Stomach (tissue), 8 donors: ENCODE measurements at regions not wholly inside any gene's neighbourhood (a gene's known extent, or its start where the extent isn't known, plus 50 kb on each side); places are given as distances from the start of the nearest gene placed in this dataset.

Experiments used
- DNase-seq, 2 donors: peaks; one replicate each; pipeline versions ENCODE4 v3.0.0 to v3.0.0-alpha.2; 2013 to 2019
- H3K27ac ChIP-seq, 5 donors: fragments of 200-600 bp in 4 of 5; sonication (generic) in 4 of 5; one replicate each; pipeline ENCODE4 v1.5.1; 2013 to 2019; ENCODE audit warnings: mild to moderate bottlenecking in 1 of 5, moderate library complexity in 1 of 5
- H3K27me3 ChIP-seq, 3 donors: fragments of 200-600 bp; sonication (generic); one replicate each; pipeline ENCODE4 v1.5.1; 2017 to 2019; ENCODE audit warnings: mixed run types in 1 of 3
- H3K36me3 ChIP-seq, 4 donors: fragments of 200-600 bp; sonication (generic); 1 replicate in 3 of 4; 2 replicates in 1 of 4; pipeline ENCODE4 v1.5.1; 2016 to 2019
- H3K4me1 ChIP-seq, 4 donors: fragments of 200-600 bp; sonication (generic); one replicate each; pipeline ENCODE4 v1.5.1; 2016 to 2019
- H3K4me3 ChIP-seq, 4 donors: fragments of 200-600 bp; sonication (generic) in 3 of 4; one replicate each; pipeline ENCODE4 v1.5.1; 2016 to 2019; ENCODE audit warnings: mild to moderate bottlenecking in 1 of 4
- H3K9me3 ChIP-seq, 4 donors: fragments of 200-600 bp; sonication (generic); one replicate each; pipeline ENCODE4 v1.5.1; 2016 to 2019
- CTCF ChIP-seq, 7 experiments: fragments of 450-650 bp in 4 of 7; fragments of 200-600 bp in 3 of 7; sonication (generic) in 3 of 7; IDR thresholded peaks; one replicate each; pipeline ENCODE4 v1.5.1; 2016 to 2019; ENCODE audit warnings: antibody characterized with exemption in 7 of 7, control low read depth in 2 of 7, mild to moderate bottlenecking in 1 of 7
- EP300 ChIP-seq: sonication (generic); formaldehyde crosslinking; IDR thresholded peaks from one replicate; pipeline ENCODE4 v1.6.1; 2017; ENCODE audit warnings: antibody characterized with exemption
- POLR2A ChIP-seq, 4 donors: fragments of 450-650 bp; IDR thresholded peaks; one replicate each; pipeline ENCODE4 v1.6.1; 2016; ENCODE audit warnings: antibody characterized with exemption in 4 of 4, control low read depth in 2 of 4, mild to moderate bottlenecking in 1 of 4, moderate library complexity in 1 of 4
- POLR2AphosphoS5 ChIP-seq, 3 donors: sonication (generic); formaldehyde crosslinking; IDR thresholded peaks; one replicate each; pipeline ENCODE4 v1.6.1; 2016; ENCODE audit warnings: antibody characterized with exemption in 3 of 3
- WGBS, 5 donors: extraction: QIAGEN DNeasy Blood & Tissue Kit in 3 of 5; methylation state at CpG; one replicate each; pipeline versions ENCODE4 v1.1.5 to v1.1.7; 2013 to 2018; 5-methylcytosine and 5-hydroxymethylcytosine counted together
- intact Hi-C: fragments of 100-400 bp; cut with DNase I; formaldehyde crosslinking; loops from one replicate; pipeline ENCODE4 v1.15.1; 2023; ENCODE audit warnings: low total_unique reads
- donor health status: healthy with polysubstance abuse.
- donor health status: Bipolar disorder and iron deficiency.
- donor health status: healthy.

DNA sequence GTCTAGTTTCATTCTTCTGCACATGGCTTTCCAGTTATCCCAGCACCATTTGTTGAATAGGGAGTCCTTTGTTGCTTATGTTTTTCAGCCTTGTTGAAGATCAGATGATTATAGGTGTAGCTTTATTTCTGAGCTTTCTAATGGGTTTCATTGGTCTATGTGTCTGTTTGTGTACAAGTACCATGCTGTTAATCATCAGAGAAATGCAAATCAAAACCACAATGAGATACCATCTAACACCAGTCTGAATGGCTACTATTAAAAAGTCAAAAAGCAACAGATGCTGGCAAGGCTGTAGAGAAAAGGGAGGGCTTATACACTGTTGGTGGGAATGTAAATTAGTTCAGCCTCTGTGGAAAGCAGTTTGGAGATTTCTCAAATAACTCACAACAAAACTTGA is 321.5 kb upstream of the PTBP2 start:
- Histone ChIP-seq H3K27me3 (no peaks in the 10 kb centered on the region), H3K27ac (no peak overlapping the region), H3K4me3 (no peak overlapping the region), H3K36me3 (no peaks in the 10 kb centered on the region), H3K9me3 (no peaks in the 10 kb centered on the region), H3K4me1 (no peaks in the 10 kb centered on the region)
- intact Hi-C loops = no loop called here
- DNase-seq = no peak
- TF ChIP-seq POLR2AphosphoS5 (IDR thresholded peaks at IDR 0.05) (no peak), CTCF (IDR thresholded peaks at IDR 0.05) (no peak), POLR2A (IDR thresholded peaks at IDR 0.05) (no peak), EP300 (no peak)

DNA sequence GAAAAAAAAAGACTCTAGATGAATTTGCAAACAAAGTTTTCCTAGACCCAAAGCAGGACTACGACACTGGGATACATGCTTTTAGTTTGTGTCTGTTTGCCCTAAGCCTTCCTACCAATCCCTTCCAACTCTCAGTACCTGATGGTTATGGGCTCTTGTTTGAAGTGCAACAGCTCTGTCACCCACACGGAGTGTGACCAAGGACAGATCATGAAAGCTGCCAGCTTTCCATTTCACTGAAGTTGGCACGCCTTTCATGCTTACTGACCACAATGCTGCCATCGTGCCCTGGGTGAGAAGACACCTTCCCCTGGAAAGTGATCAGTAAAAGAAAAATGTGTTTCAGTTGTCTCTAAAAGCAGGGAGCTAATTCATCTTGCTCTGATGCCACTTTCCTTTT is 312.5 kb upstream of the PTBP2 start:
- TF ChIP-seq POLR2AphosphoS5 (IDR thresholded peaks at IDR 0.05) (no peak), EP300 (no peak), POLR2A (IDR thresholded peaks at IDR 0.05) (no peak), CTCF (IDR thresholded peaks at IDR 0.05) (no peak)
- no peak for DNase-seq
- intact Hi-C loops = no loop called here
- no peaks in the 10 kb centered on the region for H3K4me1 ChIP-seq
- WGBS, 5 donors = 58 to 81% (median 69%) methylated on average over 4 of the region's 4 CpGs
- no peak overlapping the region for H3K27ac ChIP-seq
- H3K9me3 ChIP-seq = no peaks in the 10 kb centered on the region
- no peaks in the 10 kb centered on the region for H3K27me3 ChIP-seq
- no peak overlapping the region for H3K4me3 ChIP-seq
- no peaks in the 10 kb centered on the region for H3K36me3 ChIP-seq

GRCh38 chr1:96409689-96410088 is 311.9 kb upstream of the PTBP2 start:
- no peak for DNase-seq
- no peaks in the 10 kb centered on the region for H3K36me3 ChIP-seq
- no peak overlapping the region for H3K4me3 ChIP-seq
- 79 to 88% (median 82%) methylated on average over 3 of the region's 3 CpGs for WGBS, 5 donors
- H3K4me1 ChIP-seq = no peaks in the 10 kb centered on the region
- intact Hi-C loops = no loop called here
- no peak overlapping the region for H3K27ac ChIP-seq
- no peaks in the 10 kb centered on the region for H3K9me3 ChIP-seq
- no peaks in the 10 kb centered on the region for H3K27me3 ChIP-seq
- TF ChIP-seq POLR2A (IDR thresholded peaks at IDR 0.05) = no peak
- no peak for TF ChIP-seq CTCF (IDR thresholded peaks at IDR 0.05)
- no peak for TF ChIP-seq POLR2AphosphoS5 (IDR thresholded peaks at IDR 0.05)
- TF ChIP-seq EP300 = no peak

- no peak overlapping the region for H3K27ac ChIP-seq
- TF ChIP-seq EP300 = no peak
- TF ChIP-seq POLR2A (IDR thresholded peaks at IDR 0.05) = no peak
- TF ChIP-seq POLR2AphosphoS5 (IDR thresholded peaks at IDR 0.05) = no peak
- TF ChIP-seq CTCF (IDR thresholded peaks at IDR 0.05) = no peak
- H3K4me3 ChIP-seq = no peak overlapping the region
- no peak for DNase-seq
- 51 to 76% (median 52%) methylated on average over 2 of the region's 2 CpGs for WGBS, 5 donors
- intact Hi-C loops = no loop called here
- peaks cover 0 to 2% (median 0%) of the 10 kb centered on the region in 4 donors for H3K4me1 ChIP-seq
- H3K27me3 ChIP-seq = no peaks in the 10 kb centered on the region
- no peaks in the 10 kb centered on the region for H3K9me3 ChIP-seq
- H3K36me3 ChIP-seq = no peaks in the 10 kb centered on the region
These were observed 310.6 kb upstream of the PTBP2 start for GRCh38 chr1:96411006-96411405.
